ENCODE measurements at regions not wholly inside any gene's neighbourhood (a gene's known extent, or its start where the extent isn't known, plus 50 kb on each side); places are given as distances from the start of the nearest gene placed in this dataset.

DNA sequence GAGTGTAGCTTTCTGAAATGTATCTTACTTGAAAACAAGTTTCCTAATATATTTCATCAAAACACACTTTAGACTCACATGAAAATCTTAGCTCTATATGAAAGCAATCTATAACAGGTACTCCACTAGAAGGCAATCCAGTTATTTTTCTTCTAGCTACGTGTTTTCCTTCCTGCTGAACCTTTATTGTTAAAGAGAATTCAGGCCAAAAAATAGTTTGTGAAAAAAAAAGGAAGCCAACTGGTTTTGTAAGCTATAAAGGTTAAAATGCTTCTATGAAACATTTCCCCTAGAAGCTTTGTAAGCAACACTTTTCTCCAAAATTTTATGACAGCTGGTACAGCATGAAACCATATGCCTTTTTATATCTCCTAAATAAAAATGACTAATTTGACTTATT is 304.7 kb upstream of the DIAPH2 start:
- ATAC-seq (ENCODE audit: poor library complexity) (no peak), DNase-seq (no peak)
- Mint-ChIP-seq H3K27me3 (no peaks in the 10 kb centered on the region), H3K4me1 (ENCODE audit: low read depth) (no peaks in the 10 kb centered on the region), H3K9me3 (no peaks in the 10 kb centered on the region), H3K27ac (no peak overlapping the region), H3K4me3 (no peak overlapping the region), H3K36me3 (ENCODE audit: low read depth) (no peaks in the 10 kb centered on the region)
- no peaks in the 10 kb centered on the region for H3K4me1 ChIP-seq (ENCODE audit: insufficient read depth, low read length)
- no peaks in the 10 kb centered on the region for H3K9me3 ChIP-seq (ENCODE audit: control insufficient read depth in 1 of 2, insufficient read depth in 1 of 2, low read length in 2 of 2)
- ChIA-PET CTCF (no interaction called here), POLR2A (no interaction called here)
- intact Hi-C loops (cut with DNase I, micrococcal nuclease), result no loop called here
- H3K36me3 ChIP-seq (ENCODE audit: insufficient read depth, low read length), result no peaks in the 10 kb centered on the region
- H3K27ac ChIP-seq (ENCODE audit: low read depth in 1 of 2, low read length in 2 of 2), result no peak overlapping the region
- no peak overlapping the region for H3K4me3 ChIP-seq (ENCODE audit: low read length)
- TF ChIP-seq, protein P1, sequence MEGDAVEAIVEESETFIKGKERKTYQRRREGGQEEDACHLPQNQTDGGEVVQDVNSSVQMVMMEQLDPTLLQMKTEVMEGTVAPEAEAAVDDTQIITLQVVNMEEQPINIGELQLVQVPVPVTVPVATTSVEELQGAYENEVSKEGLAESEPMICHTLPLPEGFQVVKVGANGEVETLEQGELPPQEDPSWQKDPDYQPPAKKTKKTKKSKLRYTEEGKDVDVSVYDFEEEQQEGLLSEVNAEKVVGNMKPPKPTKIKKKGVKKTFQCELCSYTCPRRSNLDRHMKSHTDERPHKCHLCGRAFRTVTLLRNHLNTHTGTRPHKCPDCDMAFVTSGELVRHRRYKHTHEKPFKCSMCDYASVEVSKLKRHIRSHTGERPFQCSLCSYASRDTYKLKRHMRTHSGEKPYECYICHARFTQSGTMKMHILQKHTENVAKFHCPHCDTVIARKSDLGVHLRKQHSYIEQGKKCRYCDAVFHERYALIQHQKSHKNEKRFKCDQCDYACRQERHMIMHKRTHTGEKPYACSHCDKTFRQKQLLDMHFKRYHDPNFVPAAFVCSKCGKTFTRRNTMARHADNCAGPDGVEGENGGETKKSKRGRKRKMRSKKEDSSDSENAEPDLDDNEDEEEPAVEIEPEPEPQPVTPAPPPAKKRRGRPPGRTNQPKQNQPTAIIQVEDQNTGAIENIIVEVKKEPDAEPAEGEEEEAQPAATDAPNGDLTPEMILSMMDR (IDR thresholded peaks at IDR 0.05), result no peak
- no peaks in the 10 kb centered on the region for H3K27me3 ChIP-seq (ENCODE audit: control insufficient read depth in 1 of 2, insufficient read depth in 2 of 2, low read length in 2 of 2)

DNA sequence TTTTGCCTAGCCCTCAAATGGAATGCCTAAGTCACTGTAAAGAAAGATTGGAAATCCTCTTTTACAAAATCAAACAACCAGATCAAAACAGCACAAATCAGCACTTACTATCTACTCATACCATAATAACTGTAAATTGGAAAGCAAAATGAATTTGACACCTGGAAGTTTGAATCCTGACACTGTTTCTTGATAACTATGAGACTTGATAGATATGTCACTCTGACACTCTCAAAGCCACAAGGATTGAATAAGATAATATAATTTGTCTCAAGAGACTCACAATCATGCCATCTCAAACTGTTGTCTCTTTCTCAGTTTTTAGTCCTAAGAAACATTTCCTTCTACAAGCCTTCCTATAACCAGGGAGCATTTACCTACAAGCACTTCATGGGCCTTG is 302.6 kb upstream of the DIAPH2 start:
- POLR2A ChIA-PET, result no interaction called here
- CTCF ChIA-PET, result no interaction called here
- Histone ChIP-seq H3K27ac (ENCODE audit: low read depth in 1 of 2, low read length in 2 of 2) (no peak overlapping the region), H3K4me1 (ENCODE audit: insufficient read depth, low read length) (no peaks in the 10 kb centered on the region), H3K4me3 (ENCODE audit: low read length) (no peak overlapping the region), H3K36me3 (ENCODE audit: insufficient read depth, low read length) (no peaks in the 10 kb centered on the region), H3K27me3 (ENCODE audit: control insufficient read depth in 1 of 2, insufficient read depth in 2 of 2, low read length in 2 of 2) (no peaks in the 10 kb centered on the region), H3K9me3 (ENCODE audit: control insufficient read depth in 1 of 2, insufficient read depth in 1 of 2, low read length in 2 of 2) (no peaks in the 10 kb centered on the region)
- Mint-ChIP-seq H3K4me3 (no peak overlapping the region), H3K4me1 (ENCODE audit: low read depth) (no peaks in the 10 kb centered on the region), H3K36me3 (ENCODE audit: low read depth) (no peaks in the 10 kb centered on the region), H3K9me3 (no peaks in the 10 kb centered on the region), H3K27ac (no peak overlapping the region), H3K27me3 (no peaks in the 10 kb centered on the region)
- TF ChIP-seq, protein P1 (IDR thresholded peaks at IDR 0.05), result no peak
- DNase-seq (no peak), ATAC-seq (ENCODE audit: poor library complexity) (no peak)
- intact Hi-C loops (cut with DNase I, micrococcal nuclease), result no loop called here

DNA sequence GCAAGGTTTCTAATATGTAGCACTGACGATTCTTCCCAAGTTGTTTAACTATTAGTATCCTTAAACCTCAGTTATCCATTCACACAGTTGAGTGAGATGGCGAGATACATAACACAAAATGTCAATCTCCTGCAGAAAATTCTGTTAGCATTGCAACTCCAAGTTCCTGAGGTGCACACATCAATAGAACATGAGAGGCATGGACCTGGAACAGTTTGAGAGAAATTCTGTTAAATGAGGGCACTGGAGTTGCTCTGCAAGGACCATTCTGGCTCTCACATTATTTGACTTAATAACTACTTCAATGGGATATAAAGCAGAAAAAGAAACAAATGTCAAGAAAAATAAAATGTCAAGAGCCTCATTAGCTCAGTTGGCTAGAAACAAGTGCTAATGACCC is 301.2 kb upstream of the DIAPH2 start:
- ChIA-PET CTCF (interaction anchor here (0.6 kb wide), 1 partner anchor 28 kb away, joined by 3 read pairs; no protein-coding TSS in a partner anchor), POLR2A (no interaction called here)
- Histone ChIP-seq H3K9me3 (ENCODE audit: control insufficient read depth in 1 of 2, insufficient read depth in 1 of 2, low read length in 2 of 2) (no peaks in the 10 kb centered on the region), H3K36me3 (ENCODE audit: insufficient read depth, low read length) (no peaks in the 10 kb centered on the region), H3K4me3 (ENCODE audit: low read length) (no peak overlapping the region), H3K4me1 (ENCODE audit: insufficient read depth, low read length) (no peaks in the 10 kb centered on the region), H3K27ac (ENCODE audit: low read depth in 1 of 2, low read length in 2 of 2) (no peak overlapping the region), H3K27me3 (ENCODE audit: control insufficient read depth in 1 of 2, insufficient read depth in 2 of 2, low read length in 2 of 2) (no peaks in the 10 kb centered on the region)
- H3K4me3 Mint-ChIP-seq, result no peak overlapping the region
- no peak overlapping the region for H3K27ac Mint-ChIP-seq
- intact Hi-C loops (cut with DNase I, micrococcal nuclease), result no loop called here
- DNase-seq (no peak), ATAC-seq (ENCODE audit: poor library complexity) (no peak)
- no peaks in the 10 kb centered on the region for H3K27me3 Mint-ChIP-seq
- TF ChIP-seq, protein P1 (IDR thresholded peaks at IDR 0.05), result no peak
- no peaks in the 10 kb centered on the region for H3K9me3 Mint-ChIP-seq
- no peaks in the 10 kb centered on the region for H3K36me3 Mint-ChIP-seq (ENCODE audit: low read depth)
- H3K4me1 Mint-ChIP-seq (ENCODE audit: low read depth), result no peaks in the 10 kb centered on the region

Measured in CD4-positive, alpha-beta T cell (primary cell).